Upper lobe of left lung (tissue), 4 donors: ENCODE measurements at regions not wholly inside any gene's neighbourhood (a gene's known extent, or its start where the extent isn't known, plus 50 kb on each side); places are given as distances from the start of the nearest gene placed in this dataset.

Experiments
- POLR2A ChIP-seq, 4 donors: fragments of 450-650 bp; IDR thresholded peaks; one replicate each; pipeline ENCODE4 v1.5.1; 2016 to 2017; ENCODE audit warnings: antibody characterized with exemption in 4 of 4, mild to moderate bottlenecking in 2 of 4
- TF ChIP-seq, protein P1 (sequence below), 6 experiments: fragments of 450-650 bp in 4 of 6; fragments of 200-600 bp in 2 of 6; sonication (generic) in 2 of 6; IDR thresholded peaks; one replicate each; pipeline ENCODE4 v1.5.1; 2016 to 2019; ENCODE audit warnings: antibody characterized with exemption in 6 of 6

DNA sequence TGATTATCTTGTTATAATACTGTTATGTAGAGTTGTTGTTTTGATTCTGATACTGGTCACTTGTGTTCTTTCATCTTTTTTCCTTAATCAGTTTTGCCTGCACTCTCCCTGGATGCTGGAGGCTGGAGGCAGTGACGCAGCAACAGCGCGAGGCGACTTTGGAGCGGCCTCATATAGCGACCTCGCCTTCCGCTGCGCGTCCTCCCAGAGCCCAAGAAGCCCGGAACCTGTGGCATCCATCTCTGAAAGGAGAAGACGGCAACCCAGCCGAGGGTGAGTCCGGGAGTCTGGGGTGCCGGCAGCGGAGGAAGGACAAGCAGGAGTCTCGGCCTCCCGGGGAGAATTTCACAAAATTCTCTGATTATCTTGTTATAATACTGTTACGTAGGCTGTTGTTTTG is 161.2 kb downstream of the ZNF33B start:
- TF ChIP-seq, protein P1, sequence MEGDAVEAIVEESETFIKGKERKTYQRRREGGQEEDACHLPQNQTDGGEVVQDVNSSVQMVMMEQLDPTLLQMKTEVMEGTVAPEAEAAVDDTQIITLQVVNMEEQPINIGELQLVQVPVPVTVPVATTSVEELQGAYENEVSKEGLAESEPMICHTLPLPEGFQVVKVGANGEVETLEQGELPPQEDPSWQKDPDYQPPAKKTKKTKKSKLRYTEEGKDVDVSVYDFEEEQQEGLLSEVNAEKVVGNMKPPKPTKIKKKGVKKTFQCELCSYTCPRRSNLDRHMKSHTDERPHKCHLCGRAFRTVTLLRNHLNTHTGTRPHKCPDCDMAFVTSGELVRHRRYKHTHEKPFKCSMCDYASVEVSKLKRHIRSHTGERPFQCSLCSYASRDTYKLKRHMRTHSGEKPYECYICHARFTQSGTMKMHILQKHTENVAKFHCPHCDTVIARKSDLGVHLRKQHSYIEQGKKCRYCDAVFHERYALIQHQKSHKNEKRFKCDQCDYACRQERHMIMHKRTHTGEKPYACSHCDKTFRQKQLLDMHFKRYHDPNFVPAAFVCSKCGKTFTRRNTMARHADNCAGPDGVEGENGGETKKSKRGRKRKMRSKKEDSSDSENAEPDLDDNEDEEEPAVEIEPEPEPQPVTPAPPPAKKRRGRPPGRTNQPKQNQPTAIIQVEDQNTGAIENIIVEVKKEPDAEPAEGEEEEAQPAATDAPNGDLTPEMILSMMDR (IDR thresholded peaks at IDR 0.05): no peak
- no peak for TF ChIP-seq POLR2A (IDR thresholded peaks at IDR 0.05)
